ENCODE measurements at regions not wholly inside any gene's neighbourhood (a gene's known extent, or its start where the extent isn't known, plus 50 kb on each side); places are given as distances from the start of the nearest gene placed in this dataset.

- TF ChIP-seq CTCF (IDR thresholded peaks at IDR 0.05) (no peak), POLR2A (IDR thresholded peaks at IDR 0.05) (no peak)
Measured at GRCh38 chr9:79004032-79004431, 567.7 kb upstream of the TLE4 start.

All from testis (tissue), 2 donors.